ENCODE measurements at regions not wholly inside any gene's neighbourhood (a gene's known extent, or its start where the extent isn't known, plus 50 kb on each side); places are given as distances from the start of the nearest gene placed in this dataset.

DNA sequence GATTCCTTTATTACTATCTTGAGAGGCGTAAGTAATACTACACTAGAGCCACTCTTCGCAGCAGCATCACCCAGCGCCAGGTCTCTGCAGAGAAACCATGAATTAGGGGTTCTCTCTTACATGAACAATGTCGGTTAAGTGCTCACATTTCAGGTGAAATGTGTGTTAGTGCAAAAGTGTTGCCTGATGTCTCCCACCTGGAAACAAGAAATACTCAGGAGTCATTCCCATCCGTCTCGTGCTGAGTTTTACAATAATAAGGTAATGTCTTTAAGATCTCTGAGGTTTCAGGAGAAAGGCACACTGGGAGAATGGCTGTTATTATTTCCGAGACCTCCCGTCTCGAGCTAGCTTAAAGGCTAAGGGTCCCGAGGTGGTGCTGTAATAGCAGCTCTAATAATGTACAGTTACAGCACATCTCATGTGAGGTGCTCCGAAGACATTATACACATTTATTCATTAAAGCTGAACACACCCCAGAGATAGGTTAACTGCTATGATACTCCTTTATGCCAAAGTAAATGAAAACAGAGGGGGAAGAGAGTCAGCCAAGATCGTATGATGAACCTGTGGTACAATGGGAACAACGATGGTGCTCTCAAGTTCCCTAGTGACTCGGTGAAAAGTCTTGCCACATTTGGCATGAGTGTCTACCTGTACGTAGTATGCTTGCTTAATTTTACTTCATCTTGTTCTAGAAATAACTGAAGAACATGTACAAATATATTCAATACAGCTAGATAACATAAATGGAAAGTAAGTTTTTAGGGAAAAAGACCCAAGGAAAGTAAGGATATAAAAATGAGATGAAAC lies 458.3 kb upstream of the CITED2 start:
- TF ChIP-seq, protein P1, sequence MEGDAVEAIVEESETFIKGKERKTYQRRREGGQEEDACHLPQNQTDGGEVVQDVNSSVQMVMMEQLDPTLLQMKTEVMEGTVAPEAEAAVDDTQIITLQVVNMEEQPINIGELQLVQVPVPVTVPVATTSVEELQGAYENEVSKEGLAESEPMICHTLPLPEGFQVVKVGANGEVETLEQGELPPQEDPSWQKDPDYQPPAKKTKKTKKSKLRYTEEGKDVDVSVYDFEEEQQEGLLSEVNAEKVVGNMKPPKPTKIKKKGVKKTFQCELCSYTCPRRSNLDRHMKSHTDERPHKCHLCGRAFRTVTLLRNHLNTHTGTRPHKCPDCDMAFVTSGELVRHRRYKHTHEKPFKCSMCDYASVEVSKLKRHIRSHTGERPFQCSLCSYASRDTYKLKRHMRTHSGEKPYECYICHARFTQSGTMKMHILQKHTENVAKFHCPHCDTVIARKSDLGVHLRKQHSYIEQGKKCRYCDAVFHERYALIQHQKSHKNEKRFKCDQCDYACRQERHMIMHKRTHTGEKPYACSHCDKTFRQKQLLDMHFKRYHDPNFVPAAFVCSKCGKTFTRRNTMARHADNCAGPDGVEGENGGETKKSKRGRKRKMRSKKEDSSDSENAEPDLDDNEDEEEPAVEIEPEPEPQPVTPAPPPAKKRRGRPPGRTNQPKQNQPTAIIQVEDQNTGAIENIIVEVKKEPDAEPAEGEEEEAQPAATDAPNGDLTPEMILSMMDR (IDR thresholded peaks at IDR 0.05) = no peak
- TF ChIP-seq POLR2A (IDR thresholded peaks at IDR 0.05) = no peak
